ENCODE measurements at regions not wholly inside any gene's neighbourhood (a gene's known extent, or its start where the extent isn't known, plus 50 kb on each side); places are given as distances from the start of the nearest gene placed in this dataset.

- no peaks in the 10 kb centered on the region for H3K4me1 ChIP-seq
- H3K9me3 ChIP-seq, result peaks cover under 1% of the 10 kb centered on the region
- H3K27ac ChIP-seq, result no peak overlapping the region
- no peaks in the 10 kb centered on the region for H3K27me3 ChIP-seq
- TF ChIP-seq, protein P1, sequence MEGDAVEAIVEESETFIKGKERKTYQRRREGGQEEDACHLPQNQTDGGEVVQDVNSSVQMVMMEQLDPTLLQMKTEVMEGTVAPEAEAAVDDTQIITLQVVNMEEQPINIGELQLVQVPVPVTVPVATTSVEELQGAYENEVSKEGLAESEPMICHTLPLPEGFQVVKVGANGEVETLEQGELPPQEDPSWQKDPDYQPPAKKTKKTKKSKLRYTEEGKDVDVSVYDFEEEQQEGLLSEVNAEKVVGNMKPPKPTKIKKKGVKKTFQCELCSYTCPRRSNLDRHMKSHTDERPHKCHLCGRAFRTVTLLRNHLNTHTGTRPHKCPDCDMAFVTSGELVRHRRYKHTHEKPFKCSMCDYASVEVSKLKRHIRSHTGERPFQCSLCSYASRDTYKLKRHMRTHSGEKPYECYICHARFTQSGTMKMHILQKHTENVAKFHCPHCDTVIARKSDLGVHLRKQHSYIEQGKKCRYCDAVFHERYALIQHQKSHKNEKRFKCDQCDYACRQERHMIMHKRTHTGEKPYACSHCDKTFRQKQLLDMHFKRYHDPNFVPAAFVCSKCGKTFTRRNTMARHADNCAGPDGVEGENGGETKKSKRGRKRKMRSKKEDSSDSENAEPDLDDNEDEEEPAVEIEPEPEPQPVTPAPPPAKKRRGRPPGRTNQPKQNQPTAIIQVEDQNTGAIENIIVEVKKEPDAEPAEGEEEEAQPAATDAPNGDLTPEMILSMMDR (IDR thresholded peaks at IDR 0.05), result no peak
- TF ChIP-seq EP300 (IDR thresholded peaks at IDR 0.05) (no peak), POLR2A (IDR thresholded peaks at IDR 0.05) (no peak), POLR2AphosphoS5 (IDR thresholded peaks at IDR 0.05) (no peak)
- no peak for DNase-seq (ENCODE audit: low spot score in 2 of 2)
- no peaks in the 10 kb centered on the region for H3K36me3 ChIP-seq
- H3K4me3 ChIP-seq, result no peak overlapping the region
- WGBS, result 74% methylated on average over 5 of the region's 5 CpGs
Observed at GRCh38 chr9:102796244-102796643, 198.9 kb upstream of the CYLC2 start.

DNA sequence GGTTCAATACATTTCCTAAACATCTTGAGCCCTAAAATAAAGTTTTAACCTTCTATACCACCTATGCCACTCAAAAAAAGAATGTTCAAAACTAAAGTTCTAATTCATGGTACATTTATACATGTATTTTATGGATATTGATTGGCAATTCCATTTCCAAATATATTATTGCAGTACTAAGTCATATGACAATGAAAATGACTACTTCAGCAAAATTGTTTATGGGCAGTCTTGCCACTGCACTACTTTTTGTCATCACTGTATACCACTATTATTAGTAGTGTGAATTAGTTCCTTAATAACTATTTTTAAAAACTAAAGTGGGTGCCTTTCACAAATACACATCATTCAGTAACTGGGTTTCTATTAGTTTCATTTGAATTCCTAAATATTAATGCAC, 199.6 kb upstream of the CYLC2 start:
- Histone ChIP-seq H3K4me3 (no peak overlapping the region), H3K36me3 (no peaks in the 10 kb centered on the region), H3K27ac (no peak overlapping the region), H3K27me3 (no peaks in the 10 kb centered on the region), H3K9me3 (no peaks in the 10 kb centered on the region), H3K4me1 (no peaks in the 10 kb centered on the region)
- TF ChIP-seq POLR2AphosphoS5 (IDR thresholded peaks at IDR 0.05), result no peak
- no peak for TF ChIP-seq EP300 (IDR thresholded peaks at IDR 0.05)
- no peak for TF ChIP-seq POLR2A (IDR thresholded peaks at IDR 0.05)
- TF ChIP-seq, protein P1 (IDR thresholded peaks at IDR 0.05), result no peak
- DNase-seq (ENCODE audit: low spot score in 2 of 2), result no peak

DNA sequence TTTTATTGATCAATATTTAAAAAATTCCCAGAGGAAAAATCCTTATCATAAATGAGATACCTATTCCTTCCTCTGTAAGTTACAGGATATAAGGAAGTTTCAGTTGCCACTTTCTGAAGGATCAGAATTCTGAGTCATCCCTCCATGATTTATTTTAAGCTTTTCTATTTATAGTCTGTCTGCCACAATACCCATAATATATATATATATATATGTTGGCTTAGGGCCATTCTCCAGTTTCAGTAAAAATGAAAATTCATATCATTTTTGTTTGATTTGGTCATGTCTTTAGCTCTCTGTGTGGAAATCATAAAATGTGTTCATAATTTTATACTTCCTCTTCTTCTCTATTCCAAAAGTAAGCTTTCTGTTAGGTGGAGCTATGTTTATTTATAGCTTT, 215.8 kb upstream of the CYLC2 start:
- TF ChIP-seq POLR2A (IDR thresholded peaks at IDR 0.05), result no peak
- no peak for TF ChIP-seq EP300 (IDR thresholded peaks at IDR 0.05)
- no peak for TF ChIP-seq POLR2AphosphoS5 (IDR thresholded peaks at IDR 0.05)
- TF ChIP-seq, protein P1 (IDR thresholded peaks at IDR 0.05), result no peak
- Histone ChIP-seq H3K4me3 (no peak overlapping the region), H3K36me3 (no peaks in the 10 kb centered on the region), H3K4me1 (no peaks in the 10 kb centered on the region), H3K27me3 (no peaks in the 10 kb centered on the region), H3K9me3 (no peaks in the 10 kb centered on the region), H3K27ac (no peak overlapping the region)
- DNase-seq (ENCODE audit: low spot score in 2 of 2), result no peak

- H3K27ac ChIP-seq, result no peak overlapping the region
- DNase-seq (ENCODE audit: low spot score in 2 of 2), result no peak
- no peaks in the 10 kb centered on the region for H3K27me3 ChIP-seq
- TF ChIP-seq POLR2AphosphoS5 (IDR thresholded peaks at IDR 0.05) (no peak), POLR2A (IDR thresholded peaks at IDR 0.05) (no peak), EP300 (IDR thresholded peaks at IDR 0.05) (no peak)
- TF ChIP-seq, protein P1 (IDR thresholded peaks at IDR 0.05), result no peak
- no peaks in the 10 kb centered on the region for H3K9me3 ChIP-seq
- WGBS, result 51% methylated on average over 4 of the region's 4 CpGs
- no peaks in the 10 kb centered on the region for H3K36me3 ChIP-seq
- H3K4me1 ChIP-seq, result no peaks in the 10 kb centered on the region
- no peak overlapping the region for H3K4me3 ChIP-seq
Observed at GRCh38 chr9:102778746-102779145, 216.4 kb upstream of the CYLC2 start.

DNA sequence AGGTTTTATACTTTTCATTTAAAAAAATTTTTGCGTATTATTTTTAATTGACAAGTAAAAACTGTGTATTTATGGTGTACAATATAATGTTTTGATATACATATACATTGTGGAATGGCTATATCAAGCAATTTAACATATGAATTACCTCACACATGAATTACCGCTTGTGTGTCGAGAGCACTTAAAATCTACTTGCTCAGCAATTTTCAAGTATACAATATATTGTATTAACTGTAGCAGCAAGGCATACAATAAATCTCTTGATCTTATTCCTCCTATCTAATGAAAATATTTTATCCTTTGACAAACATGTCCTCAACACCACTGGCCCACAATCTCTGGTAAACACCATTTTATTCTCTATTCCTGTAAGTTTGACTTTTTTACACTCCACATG, 224.4 kb upstream of the CYLC2 start:
- H3K27me3 ChIP-seq, result no peaks in the 10 kb centered on the region
- TF ChIP-seq, protein P1 (IDR thresholded peaks at IDR 0.05), result no peak
- TF ChIP-seq POLR2A (IDR thresholded peaks at IDR 0.05), result no peak
- no peak for TF ChIP-seq POLR2AphosphoS5 (IDR thresholded peaks at IDR 0.05)
- TF ChIP-seq EP300 (IDR thresholded peaks at IDR 0.05), result no peak
- no peak overlapping the region for H3K4me3 ChIP-seq
- DNase-seq (ENCODE audit: low spot score in 2 of 2), result no peak
- no peaks in the 10 kb centered on the region for H3K9me3 ChIP-seq
- no peaks in the 10 kb centered on the region for H3K36me3 ChIP-seq
- H3K27ac ChIP-seq, result no peak overlapping the region
- WGBS, result 86% methylated on average over 3 of the region's 3 CpGs
- no peaks in the 10 kb centered on the region for H3K4me1 ChIP-seq
